Astrocyte of the cerebellum (primary cell): ENCODE measurements at regions not wholly inside any gene's neighbourhood (a gene's known extent, or its start where the extent isn't known, plus 50 kb on each side); places are given as distances from the start of the nearest gene placed in this dataset.

Source experiments
- DNase-seq: peaks from one replicate; pipeline ENCODE4 v3.0.0-alpha.2; 2011; ENCODE audit warnings: low read depth
- H3K4me3 ChIP-seq: 2 replicates; pipeline ENCODE4 v1.5.1; 2011; ENCODE audit warnings: mild to moderate bottlenecking, low read depth, low read length, moderate library complexity
- in situ Hi-C: cut with HindIII; loops from 2 replicates; pipeline ENCODE4 v1.10.0; 2017; ENCODE audit warnings: low sequenced_read_pairs
- TF ChIP-seq, protein P1 (sequence below): IDR thresholded peaks from 2 replicates; pipeline ENCODE4 v1.5.1; 2012; ENCODE audit warnings: low read length, low read depth, moderate library complexity, mild to moderate bottlenecking; ENCODE audit errors: missing control alignments

DNA sequence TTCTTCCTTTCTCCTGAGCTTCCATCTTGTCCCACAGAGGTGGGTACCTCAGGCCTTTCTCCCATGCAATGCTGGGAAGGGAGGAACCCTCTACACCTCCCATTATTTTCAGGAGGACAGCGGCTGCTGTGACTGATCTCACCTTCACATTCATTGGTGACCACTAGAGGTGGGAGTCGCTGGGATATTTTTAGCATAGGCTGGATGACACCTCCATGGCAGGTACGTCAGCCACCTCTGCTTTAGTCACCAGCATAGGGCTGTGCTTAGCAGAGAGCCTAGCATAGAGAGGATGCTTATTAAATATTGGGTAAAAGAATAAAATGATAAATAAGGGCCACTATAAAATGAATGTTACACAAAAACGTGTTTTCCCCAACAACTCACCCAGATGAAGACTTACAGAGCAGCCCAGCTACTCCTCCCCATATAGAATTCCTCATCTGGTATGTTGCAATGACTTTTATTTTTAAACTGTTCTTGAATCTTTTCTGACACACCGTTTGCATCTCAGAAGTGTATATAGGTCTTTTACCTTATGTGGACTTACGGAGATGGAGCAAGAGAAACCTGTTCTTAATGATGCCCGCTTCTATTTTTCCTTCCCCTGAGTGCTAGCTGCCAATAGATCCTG is 60.9 kb upstream of the SORBS2 start:
- DNase-seq = no peak

DNA sequence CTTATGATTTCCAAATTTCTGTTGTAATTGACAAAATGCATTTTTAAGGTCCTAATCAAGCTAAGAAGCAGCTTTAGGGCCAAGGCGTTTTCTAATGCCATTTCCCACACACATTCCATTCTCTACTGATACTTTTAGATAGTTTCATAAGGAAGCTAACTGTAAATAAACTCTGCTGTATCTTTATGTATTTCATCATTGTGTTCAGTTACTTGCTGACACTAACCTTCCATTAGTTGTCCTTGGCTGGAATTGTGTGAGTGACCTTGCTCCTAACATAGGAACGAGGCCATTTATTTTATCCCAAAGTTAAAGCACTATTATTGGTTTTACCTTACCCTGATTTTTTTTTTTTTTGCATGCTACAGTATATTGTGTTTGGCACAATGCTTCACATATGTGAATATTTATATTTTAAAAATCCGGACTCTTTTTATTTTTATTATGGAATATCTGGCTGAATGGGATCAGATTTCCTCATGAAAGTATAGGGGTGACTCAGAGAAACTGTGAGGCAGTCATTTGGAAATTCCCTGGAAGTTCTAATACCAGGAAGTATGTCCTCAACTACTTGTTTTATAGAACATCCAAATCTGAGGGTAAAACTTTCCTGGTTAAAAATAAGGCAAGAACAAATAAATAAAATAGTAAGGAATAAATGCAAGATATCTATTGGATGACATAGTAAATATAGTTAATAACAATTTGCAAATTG is 62.7 kb upstream of the SORBS2 start:
- TF ChIP-seq, protein P1, sequence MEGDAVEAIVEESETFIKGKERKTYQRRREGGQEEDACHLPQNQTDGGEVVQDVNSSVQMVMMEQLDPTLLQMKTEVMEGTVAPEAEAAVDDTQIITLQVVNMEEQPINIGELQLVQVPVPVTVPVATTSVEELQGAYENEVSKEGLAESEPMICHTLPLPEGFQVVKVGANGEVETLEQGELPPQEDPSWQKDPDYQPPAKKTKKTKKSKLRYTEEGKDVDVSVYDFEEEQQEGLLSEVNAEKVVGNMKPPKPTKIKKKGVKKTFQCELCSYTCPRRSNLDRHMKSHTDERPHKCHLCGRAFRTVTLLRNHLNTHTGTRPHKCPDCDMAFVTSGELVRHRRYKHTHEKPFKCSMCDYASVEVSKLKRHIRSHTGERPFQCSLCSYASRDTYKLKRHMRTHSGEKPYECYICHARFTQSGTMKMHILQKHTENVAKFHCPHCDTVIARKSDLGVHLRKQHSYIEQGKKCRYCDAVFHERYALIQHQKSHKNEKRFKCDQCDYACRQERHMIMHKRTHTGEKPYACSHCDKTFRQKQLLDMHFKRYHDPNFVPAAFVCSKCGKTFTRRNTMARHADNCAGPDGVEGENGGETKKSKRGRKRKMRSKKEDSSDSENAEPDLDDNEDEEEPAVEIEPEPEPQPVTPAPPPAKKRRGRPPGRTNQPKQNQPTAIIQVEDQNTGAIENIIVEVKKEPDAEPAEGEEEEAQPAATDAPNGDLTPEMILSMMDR = no peak
- in situ Hi-C loops = no loop called here
- no peak for DNase-seq
- no peak overlapping the region for H3K4me3 ChIP-seq

More for the DNA sequence above, 60.9 kb upstream of the SORBS2 start:
- H3K4me3 ChIP-seq = no peak overlapping the region
- TF ChIP-seq, protein P1 = no peak
- in situ Hi-C loops = no loop called here

DNA sequence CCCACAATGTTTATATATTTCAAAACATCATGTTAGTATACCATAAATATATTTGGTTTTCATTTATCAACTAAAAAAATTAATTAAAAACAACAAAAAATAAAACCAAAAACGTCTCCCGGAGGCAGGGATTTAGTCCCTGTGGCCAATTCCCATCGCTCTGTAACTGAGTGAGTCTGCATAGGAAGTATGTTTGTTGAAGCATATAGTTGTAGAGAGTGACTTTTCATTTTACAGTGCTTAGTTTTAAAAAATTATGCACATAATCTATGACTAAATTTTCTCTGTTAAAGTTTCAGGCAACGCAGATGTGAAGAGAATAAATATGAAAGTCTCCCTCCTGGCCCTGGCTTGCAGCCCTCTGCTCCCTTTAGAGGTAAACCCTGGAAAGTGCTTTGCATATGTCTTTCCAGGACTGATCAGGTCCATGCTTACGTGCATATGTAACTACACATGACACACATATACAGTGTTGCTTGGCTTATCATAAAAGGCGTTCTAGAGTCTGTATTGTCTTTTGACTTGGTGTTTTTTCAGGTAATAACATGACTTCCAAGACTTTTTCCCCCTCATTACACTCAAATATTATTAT is 63.4 kb upstream of the SORBS2 start:
- no peak for DNase-seq
- TF ChIP-seq, protein P1 = no peak
- no peak overlapping the region for H3K4me3 ChIP-seq
- in situ Hi-C loops = no loop called here

DNA sequence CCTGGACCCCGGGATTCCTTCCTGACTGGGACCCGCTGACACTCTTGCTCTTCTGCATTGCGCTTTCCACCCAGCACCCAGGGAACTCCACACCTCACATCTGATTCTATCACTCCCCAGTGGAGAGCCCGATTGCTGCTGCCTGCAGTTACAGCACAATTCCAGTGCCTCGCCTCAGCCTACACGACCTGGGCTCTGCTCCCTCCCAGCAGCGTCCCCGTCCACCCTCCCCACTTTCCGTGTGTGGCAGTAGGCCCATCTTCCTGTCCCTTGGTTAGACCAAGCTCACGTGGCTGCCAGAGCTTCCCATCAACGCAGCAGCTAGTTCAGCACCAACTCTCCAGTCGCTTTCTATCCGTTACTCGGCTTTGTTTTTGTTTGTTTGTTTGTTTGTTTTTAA is 66.6 kb upstream of the SORBS2 start:
- DNase-seq = no peak
- TF ChIP-seq, protein P1 = no peak
- in situ Hi-C loops = no loop called here
- H3K4me3 ChIP-seq = no peak overlapping the region

DNA sequence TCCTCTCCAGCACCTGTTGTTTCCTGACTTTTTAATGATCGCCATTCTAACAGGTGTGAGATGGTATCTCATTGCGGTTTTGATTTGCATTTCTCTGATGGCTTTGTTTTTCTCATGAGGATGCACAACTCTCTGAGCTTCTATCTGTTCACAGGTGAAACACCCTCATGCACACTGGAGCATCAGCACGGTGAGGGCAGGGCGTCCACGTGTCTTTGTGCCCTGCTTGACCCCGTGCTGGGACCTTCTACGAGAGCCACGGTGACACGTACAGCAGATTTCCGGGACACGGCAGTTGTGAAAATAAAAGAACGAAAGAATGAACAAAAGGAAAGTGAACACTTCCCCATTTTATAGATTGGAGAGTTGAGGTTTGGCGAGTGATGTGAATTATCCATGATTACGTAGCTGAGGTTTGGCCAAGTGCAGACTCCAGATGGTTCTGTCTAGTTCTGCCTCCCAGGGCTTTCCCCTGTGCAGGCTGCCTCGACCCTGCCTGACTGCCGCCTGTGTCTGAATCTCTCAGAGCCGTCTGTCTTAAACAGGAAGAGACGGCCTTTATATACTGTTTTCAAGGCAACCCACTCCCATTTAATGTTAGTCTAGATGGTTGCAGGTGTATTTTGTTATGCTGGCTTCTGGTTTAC is 67.8 kb upstream of the SORBS2 start:
- TF ChIP-seq, protein P1 = no peak
- in situ Hi-C loops = no loop called here
- H3K4me3 ChIP-seq = no peak overlapping the region
- DNase-seq = no peak

DNA sequence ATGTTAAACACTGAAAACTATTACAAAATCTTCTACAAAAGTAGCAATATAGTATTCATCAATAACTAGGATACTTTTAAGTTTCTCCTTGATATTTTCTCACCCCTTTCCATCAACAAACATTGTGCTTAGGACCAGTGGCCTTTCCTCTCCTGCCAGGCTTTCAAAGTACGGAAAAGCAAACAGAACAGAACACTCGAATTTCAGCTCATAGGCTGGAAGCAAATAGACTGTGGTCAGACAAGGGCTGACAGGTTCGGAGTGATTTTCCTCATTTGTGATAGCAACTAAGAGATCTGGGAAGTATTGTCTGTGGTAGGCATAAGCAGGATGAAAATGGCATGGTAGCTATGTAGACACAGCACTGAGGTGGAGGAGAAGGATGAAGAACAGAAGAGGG is 68.6 kb upstream of the SORBS2 start:
- H3K4me3 ChIP-seq = no peak overlapping the region
- in situ Hi-C loops = no loop called here
- TF ChIP-seq, protein P1 = no peak
- DNase-seq = no peak
